HCT116 (cell line): ENCODE measurements at regions not wholly inside any gene's neighbourhood (a gene's known extent, or its start where the extent isn't known, plus 50 kb on each side); places are given as distances from the start of the nearest gene placed in this dataset.
"Not testable (repeated sequence)": the region's sequence is repeated elsewhere in the genome, so short reads cannot be mapped to it uniquely, and the experiment has no call there.

ENCODE experiments used
- ATAC-seq: fragments of 200-7000 bp; cut with Tn5 transposase; 2 replicates; pipeline ENCODE4 v1.9.1; 2020; ENCODE audit warnings: mild to moderate bottlenecking, moderate library complexity
- BruUV-seq: library from RNA; stranded (reverse); fragments of 400-500 nt; replicated peaks from 2 replicates; lab custom pipeline; 2021; lab: Mats Ljungman, UMichigan
- CTCF ChIA-PET: fragments of 300-600 bp; sonication (Branson Sonifier 250); formaldehyde crosslinking; loops from one replicate; lab custom pipeline; 2021; ENCODE audit warnings: antibody characterized with exemption; lab: Charles Lee
- POLR2A ChIA-PET: fragments of 300-600, 350-600 bp; sonication (Branson Sonifier 250); formaldehyde crosslinking; loops from one replicate; lab custom pipeline; 2021; ENCODE audit warnings: antibody characterized with exemption; lab: Charles Lee
- RAD21 ChIA-PET, 2 experiments: fragments of 300-600 bp; sonication (Branson Sonifier 250); formaldehyde crosslinking; loops; one replicate each; lab custom pipeline; 2023; ENCODE audit warnings: low total read pairs in 2 of 2; ENCODE audit not compliant: uncharacterized antibody in 2 of 2, unreplicated experiment in 2 of 2, low non-redundant PET in 1 of 2; lab: Charles Lee
- DNase-seq: peaks from one replicate; pipeline ENCODE4 v3.0.0-alpha.2; 2010; ENCODE audit warnings: low read depth, low spot score
- H2AFZ ChIP-seq: fragments of 200-600 bp; shearing (Covaris generic), sonication (generic); 2 replicates; pipeline ENCODE4 v1.6.1; 2017; ENCODE audit warnings: low read depth, mixed run types, mixed read lengths, antibody characterized with exemption, low read length; ENCODE audit not compliant: poor library complexity, severe bottlenecking
- H3K27ac ChIP-seq: 2 replicates; pipeline ENCODE4 v1.5.1; 2012; ENCODE audit warnings: low read depth, low read length
- H3K27me3 ChIP-seq: fragments of 200-600 bp; sonication (generic); 2 replicates; pipeline ENCODE4 v1.6.1; 2016; ENCODE audit warnings: mixed run types, low read length, mixed read lengths; ENCODE audit not compliant: insufficient read depth
- H3K36me3 ChIP-seq, 2 experiments: fragments of 200-500 bp in 1 of 2; fragments of 200-600 bp in 1 of 2; sonication (Bioruptor generic) in 1 of 2; sonication (generic) in 1 of 2; 2 replicates each; pipeline versions ENCODE4 v1.5.1 to v1.6.1; 2014 to 2016; ENCODE audit warnings: low read length in 2 of 2, inconsistent platforms in 1 of 2, mixed read lengths in 1 of 2, mixed run types in 1 of 2; ENCODE audit not compliant: insufficient read depth in 2 of 2, control insufficient read depth in 1 of 2
- H3K4me1 ChIP-seq, 2 experiments: fragments of 200-600 bp in 1 of 2; sonication (generic) in 1 of 2; 2 replicates each; pipeline versions ENCODE4 v1.5.1 to v1.6.1; 2012 to 2017; ENCODE audit warnings: low read length in 2 of 2, inconsistent platforms in 1 of 2, mild to moderate bottlenecking in 1 of 2, mixed read lengths in 1 of 2, mixed run types in 1 of 2, moderate library complexity in 1 of 2; ENCODE audit not compliant: insufficient read depth in 2 of 2, control insufficient read depth in 1 of 2
- H3K4me2 ChIP-seq: fragments of 200-600 bp; sonication (generic); 2 replicates; pipeline ENCODE4 v1.6.1; 2017; ENCODE audit warnings: mixed run types, low read length, mixed read lengths
- H3K4me3 ChIP-seq, 2 experiments: fragments of 200-600 bp in 1 of 2; sonication (generic) in 1 of 2; replicated peaks in 1 of 2; 2 replicates each; pipeline ENCODE4 v1.5.1; 2011 to 2016; ENCODE audit warnings: low read length in 2 of 2, control low read depth in 1 of 2, low read depth in 1 of 2, mild to moderate bottlenecking in 1 of 2, mixed read lengths in 1 of 2, mixed run types in 1 of 2
- H3K79me2 ChIP-seq: fragments of 200-600 bp; sonication (generic); 2 replicates; pipeline ENCODE4 v1.6.1; 2017; ENCODE audit warnings: mild to moderate bottlenecking, mixed run types, low read length, moderate library complexity, mixed read lengths; ENCODE audit not compliant: insufficient read depth
- H3K9ac ChIP-seq: fragments of 200-600 bp; sonication (generic); 2 replicates; pipeline ENCODE4 v1.6.1; 2016; ENCODE audit warnings: low read length, mixed read lengths
- H3K9me2 ChIP-seq: fragments of 200-600 bp; sonication (generic), shearing (Covaris generic); 2 replicates; pipeline ENCODE4 v1.6.1; 2017; ENCODE audit warnings: mixed run types, mild to moderate bottlenecking, moderate library complexity; ENCODE audit not compliant: insufficient read depth
- H3K9me3 ChIP-seq, 2 experiments: fragments of 200-500 bp in 1 of 2; fragments of 200-600 bp in 1 of 2; sonication (Bioruptor generic) in 1 of 2; sonication (generic) in 1 of 2; 2 replicates each; pipeline ENCODE4 v1.6.1; 2014 to 2017; ENCODE audit warnings: low read length in 2 of 2, mixed read lengths in 2 of 2, inconsistent platforms in 1 of 2, low read depth in 1 of 2, mild to moderate bottlenecking in 1 of 2, mixed run types in 1 of 2, moderate library complexity in 1 of 2; ENCODE audit not compliant: control insufficient read depth in 1 of 2, insufficient read depth in 1 of 2
- H4K20me1 ChIP-seq: fragments of 200-600 bp; sonication (generic), shearing (Covaris generic); 2 replicates; pipeline ENCODE4 v1.6.1; 2017; ENCODE audit warnings: mixed run types, mild to moderate bottlenecking, moderate library complexity; ENCODE audit not compliant: insufficient read depth
- CEBPB ChIP-seq: IDR thresholded peaks from 2 replicates; pipeline ENCODE4 v1.6.1; 2012; ENCODE audit warnings: low read depth
- ELF1 ChIP-seq: IDR thresholded peaks from 2 replicates; pipeline ENCODE4 v1.6.1; 2012; ENCODE audit warnings: low read depth, borderline replicate concordance
- EZH2 ChIP-seq: fragments of 200-600 bp; sonication (generic); IDR thresholded peaks from 2 replicates; pipeline ENCODE4 v1.6.1; 2017; ENCODE audit warnings: antibody characterized with exemption, mixed run types
- EZH2phosphoT487 ChIP-seq: fragments of 200-600 bp; IDR thresholded peaks from 2 replicates; pipeline ENCODE4 v1.6.1; 2018; ENCODE audit warnings: antibody characterized with exemption, borderline replicate concordance
- FOSL1 ChIP-seq: IDR thresholded peaks from 2 replicates; pipeline ENCODE4 v1.6.1; 2012; ENCODE audit warnings: low read depth
- JUND ChIP-seq: IDR thresholded peaks from 2 replicates; pipeline ENCODE4 v1.6.1; 2012
- POLR2A ChIP-seq: IDR thresholded peaks from 2 replicates; pipeline ENCODE4 v1.7.0; 2011; ENCODE audit warnings: borderline replicate concordance; ENCODE audit not compliant: insufficient read depth, insufficient read length; ENCODE audit errors: extremely low read depth
- POLR2AphosphoS5 ChIP-seq: IDR thresholded peaks from 2 replicates; pipeline ENCODE4 v1.6.1; 2011; ENCODE audit warnings: mild to moderate bottlenecking, low read depth, low read length, moderate library complexity
- RAD21 ChIP-seq: IDR thresholded peaks from 2 replicates; pipeline ENCODE4 v1.6.1; 2012; ENCODE audit warnings: low read depth, mild to moderate bottlenecking
- SIN3A ChIP-seq: IDR thresholded peaks from 2 replicates; pipeline ENCODE4 v1.6.1; 2012; ENCODE audit warnings: low read depth
- SP1 ChIP-seq: IDR thresholded peaks from 2 replicates; pipeline ENCODE4 v1.6.1; 2012; ENCODE audit warnings: low read depth
- SRF ChIP-seq: IDR thresholded peaks from 2 replicates; pipeline ENCODE4 v1.6.1; 2012; ENCODE audit warnings: low read depth
- YY1 ChIP-seq: IDR thresholded peaks from 2 replicates; pipeline ENCODE4 v1.6.1; 2011; ENCODE audit warnings: low read length, low read depth, moderate library complexity, mild to moderate bottlenecking; ENCODE audit not compliant: insufficient replicate concordance; ENCODE audit errors: extremely low read depth
- ZBTB33 ChIP-seq: IDR thresholded peaks from 2 replicates; pipeline ENCODE4 v1.6.1; 2011; ENCODE audit warnings: mild to moderate bottlenecking, low read length, moderate library complexity; ENCODE audit not compliant: insufficient replicate concordance; ENCODE audit errors: extremely low read depth
- intact Hi-C: fragments of 100-400 bp; cut with micrococcal nuclease; formaldehyde crosslinking; loops from 2 replicates; pipeline ENCODE4 v1.10.0; 2022
- TF ChIP-seq, protein P1 (sequence below): IDR thresholded peaks from 2 replicates; pipeline ENCODE4 v1.6.1; 2012; ENCODE audit warnings: low read depth
- TF ChIP-seq, protein P2 (sequence below): IDR thresholded peaks from 2 replicates; pipeline ENCODE4 v1.6.1; 2012

DNA sequence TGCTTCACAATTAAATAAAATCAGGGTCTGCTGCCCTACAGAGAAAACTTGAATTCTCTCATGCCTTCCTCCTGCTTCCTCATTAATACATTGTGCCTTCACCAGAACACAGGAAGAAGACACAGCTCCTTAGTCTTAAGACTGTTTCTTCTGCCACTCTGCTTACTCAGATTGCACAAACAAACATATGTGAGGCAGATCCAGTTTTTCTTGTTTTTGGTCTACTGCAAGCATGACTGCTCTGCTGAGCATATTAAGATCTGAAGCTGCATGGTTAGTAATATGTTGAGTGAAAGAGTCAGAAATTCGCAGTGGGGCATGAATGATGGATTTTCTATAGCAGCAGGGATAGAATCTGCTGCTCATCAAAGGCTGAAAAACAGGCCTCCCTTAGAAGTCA lies 321.1 kb upstream of the STXBP6 start:
- no peak for ATAC-seq

DNA sequence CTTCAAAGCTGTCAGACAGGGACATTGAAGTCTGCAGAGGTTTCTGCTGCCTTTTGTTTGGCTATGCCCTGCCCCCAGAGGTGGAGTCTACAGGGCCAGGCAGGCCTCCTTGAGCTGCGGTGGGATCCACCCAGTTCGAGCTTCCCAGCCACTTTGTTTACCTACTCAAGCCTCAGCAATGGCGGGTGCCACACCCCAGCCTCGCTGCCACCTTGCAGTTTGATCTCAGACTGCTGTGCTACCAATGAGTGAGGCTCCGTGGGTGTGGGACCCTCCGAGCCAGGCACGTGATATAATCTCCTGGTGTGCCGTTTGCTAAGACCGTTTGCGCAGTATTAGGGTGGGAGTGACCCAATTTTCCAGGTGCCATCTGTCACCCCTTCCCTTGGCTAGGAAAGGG lies 320.1 kb upstream of the STXBP6 start:
- RAD21 ChIA-PET, BruUV-seq, H3K79me2 ChIP-seq, H3K4me1 ChIP-seq, H3K4me2 ChIP-seq, H3K4me3 ChIP-seq, ATAC-seq, H3K27ac ChIP-seq, DNase-seq, H3K9me2 ChIP-seq, H3K27me3 ChIP-seq, H2AFZ ChIP-seq, H4K20me1 ChIP-seq, POLR2A ChIA-PET, H3K9me3 ChIP-seq, H3K9ac ChIP-seq, H3K36me3 ChIP-seq, CTCF ChIA-PET, intact Hi-C loops: not testable (repeated sequence)

More for the DNA sequence above, 321.1 kb upstream of the STXBP6 start:
- ChIA-PET CTCF (no interaction called here), RAD21 (no interaction called here), POLR2A (no interaction called here)
- H3K36me3 ChIP-seq, result no peaks in the 10 kb centered on the region
- H3K4me3 ChIP-seq, result no peak overlapping the region
- intact Hi-C loops, result no loop called here
- no peak overlapping the region for H3K9ac ChIP-seq
- DNase-seq, result no peak
- H3K4me1 ChIP-seq, result no peaks in the 10 kb centered on the region
- no peak overlapping the region for H3K27ac ChIP-seq
- no peaks in the 10 kb centered on the region for H3K27me3 ChIP-seq
- H3K9me3 ChIP-seq, result peaks cover 0 to 12% of the 10 kb centered on the region in 2 experiments; a peak in 2 of 4 replicates
- H4K20me1 ChIP-seq, result no peaks in the 10 kb centered on the region
- H3K79me2 ChIP-seq, result no peaks in the 10 kb centered on the region
- no peak overlapping the region for H3K4me2 ChIP-seq
- no TSS peak for BruUV-seq
- no peak overlapping the region for H2AFZ ChIP-seq
- TF ChIP-seq YY1 (no peak), EZH2phosphoT487 (no peak), CEBPB (no peak), JUND (no peak), SRF (no peak), POLR2A (no peak), ELF1 (no peak), ZBTB33 (no peak), POLR2AphosphoS5 (no peak), SIN3A (no peak), SP1 (no peak), EZH2 (no peak), FOSL1 (no peak), RAD21 (no peak)
- TF ChIP-seq, protein P1, sequence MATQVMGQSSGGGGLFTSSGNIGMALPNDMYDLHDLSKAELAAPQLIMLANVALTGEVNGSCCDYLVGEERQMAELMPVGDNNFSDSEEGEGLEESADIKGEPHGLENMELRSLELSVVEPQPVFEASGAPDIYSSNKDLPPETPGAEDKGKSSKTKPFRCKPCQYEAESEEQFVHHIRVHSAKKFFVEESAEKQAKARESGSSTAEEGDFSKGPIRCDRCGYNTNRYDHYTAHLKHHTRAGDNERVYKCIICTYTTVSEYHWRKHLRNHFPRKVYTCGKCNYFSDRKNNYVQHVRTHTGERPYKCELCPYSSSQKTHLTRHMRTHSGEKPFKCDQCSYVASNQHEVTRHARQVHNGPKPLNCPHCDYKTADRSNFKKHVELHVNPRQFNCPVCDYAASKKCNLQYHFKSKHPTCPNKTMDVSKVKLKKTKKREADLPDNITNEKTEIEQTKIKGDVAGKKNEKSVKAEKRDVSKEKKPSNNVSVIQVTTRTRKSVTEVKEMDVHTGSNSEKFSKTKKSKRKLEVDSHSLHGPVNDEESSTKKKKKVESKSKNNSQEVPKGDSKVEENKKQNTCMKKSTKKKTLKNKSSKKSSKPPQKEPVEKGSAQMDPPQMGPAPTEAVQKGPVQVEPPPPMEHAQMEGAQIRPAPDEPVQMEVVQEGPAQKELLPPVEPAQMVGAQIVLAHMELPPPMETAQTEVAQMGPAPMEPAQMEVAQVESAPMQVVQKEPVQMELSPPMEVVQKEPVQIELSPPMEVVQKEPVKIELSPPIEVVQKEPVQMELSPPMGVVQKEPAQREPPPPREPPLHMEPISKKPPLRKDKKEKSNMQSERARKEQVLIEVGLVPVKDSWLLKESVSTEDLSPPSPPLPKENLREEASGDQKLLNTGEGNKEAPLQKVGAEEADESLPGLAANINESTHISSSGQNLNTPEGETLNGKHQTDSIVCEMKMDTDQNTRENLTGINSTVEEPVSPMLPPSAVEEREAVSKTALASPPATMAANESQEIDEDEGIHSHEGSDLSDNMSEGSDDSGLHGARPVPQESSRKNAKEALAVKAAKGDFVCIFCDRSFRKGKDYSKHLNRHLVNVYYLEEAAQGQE, result no peak
- TF ChIP-seq, protein P2, sequence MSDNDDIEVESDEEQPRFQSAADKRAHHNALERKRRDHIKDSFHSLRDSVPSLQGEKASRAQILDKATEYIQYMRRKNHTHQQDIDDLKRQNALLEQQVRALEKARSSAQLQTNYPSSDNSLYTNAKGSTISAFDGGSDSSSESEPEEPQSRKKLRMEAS, result no peak
- H3K9me2 ChIP-seq, result no peaks in the 10 kb centered on the region
